Heart left ventricle (tissue), 16 donors: ENCODE measurements at regions not wholly inside any gene's neighbourhood (a gene's known extent, or its start where the extent isn't known, plus 50 kb on each side); places are given as distances from the start of the nearest gene placed in this dataset.
A peak's percentile ranks its signal among the peaks of the same experiment; 100 is the strongest.
"Not testable (repeated sequence)": the region's sequence is repeated elsewhere in the genome, so short reads cannot be mapped to it uniquely, and the experiment has no call there.

Experiments
- ATAC-seq, 4 donors: fragments of 200-7000 bp; cut with Tn5 transposase; one replicate each; pipeline ENCODE4 v1.9.1; 2020 to 2022; ENCODE audit warnings: moderate library complexity in 4 of 4, mild to moderate bottlenecking in 3 of 4, moderate number of reproducible peaks in 1 of 4
- DNase-seq, 5 donors: peaks; one replicate each; pipeline ENCODE4 v3.0.0-alpha.2; 2020
- H3K27ac ChIP-seq, 12 donors: fragments of 200-600 bp; sonication (generic) in 4 of 12; one replicate each; pipeline versions ENCODE4 v1.5.0 to v1.8.0; 2016 to 2022; ENCODE audit warnings: mild to moderate bottlenecking in 2 of 12
- H3K27me3 ChIP-seq, 9 donors: fragments of 200-600 bp; sonication (generic) in 2 of 9; one replicate each; pipeline versions ENCODE4 v1.5.1 to v1.8.0; 2016 to 2022; ENCODE audit warnings: mild to moderate bottlenecking in 3 of 9
- H3K36me3 ChIP-seq, 9 donors: fragments of 200-600 bp; sonication (generic) in 2 of 9; one replicate each; pipeline versions ENCODE4 v1.5.0 to v1.8.0; 2018 to 2022; ENCODE audit warnings: mild to moderate bottlenecking in 2 of 9
- H3K4me1 ChIP-seq, 12 donors: fragments of 200-600 bp; sonication (generic) in 4 of 12; one replicate each; pipeline versions ENCODE4 v1.5.0 to v1.8.0; 2016 to 2022; ENCODE audit warnings: mild to moderate bottlenecking in 3 of 12
- H3K4me3 ChIP-seq, 12 donors: fragments of 200-600 bp; sonication (generic) in 4 of 12; one replicate each; pipeline versions ENCODE4 v1.5.0 to v1.8.0; 2017 to 2022; ENCODE audit warnings: mild to moderate bottlenecking in 9 of 12, moderate library complexity in 4 of 12
- H3K9me3 ChIP-seq, 12 donors: fragments of 200-600 bp; sonication (generic) in 4 of 12; one replicate each; pipeline versions ENCODE4 v1.5.0 to v1.8.0; 2016 to 2022; ENCODE audit warnings: mild to moderate bottlenecking in 1 of 12
- POLR2A ChIP-seq, 2 donors: fragments of 450-650 bp; IDR thresholded peaks; one replicate each; pipeline ENCODE4 v1.6.1; 2017; ENCODE audit warnings: antibody characterized with exemption in 2 of 2, mild to moderate bottlenecking in 2 of 2, moderate library complexity in 2 of 2
- WGBS, 4 donors: extraction: QIAGEN DNeasy Blood & Tissue Kit in 2 of 4; methylation state at CpG; one replicate each; pipeline versions ENCODE4 v1.1.5 to v1.1.7; 2013 to 2018; 5-methylcytosine and 5-hydroxymethylcytosine counted together
- intact Hi-C, 10 donors: fragments of 100-400 bp; cut with DNase I; formaldehyde crosslinking; loops; one replicate each; pipeline versions ENCODE4 v1.11.1 to v1.14.2; 2022
- TF ChIP-seq, protein P1 (sequence below), 12 donors: fragments of 200-600 bp; sonication (generic) in 4 of 12; IDR thresholded peaks; one replicate each; pipeline versions ENCODE4 v1.5.0 to v1.8.0; 2018 to 2022; ENCODE audit warnings: antibody characterized with exemption in 12 of 12, mild to moderate bottlenecking in 5 of 12
- donor health status: ischemic (EF 13 %, LVEDD 7.1; RV severe dilation, severe dysfunction).
- donor health status: healthy with polysubstance abuse.
- donor health status: DM: no; HTN: yes; CAD: no.
- donor health status: DM: no; HTN: no; CAD: no.
- donor health status: ischemic (EF 25% LVEDD 6.9; RV normal size, moderate dysfunction).
- donor health status: ischemic (EF 25% LVEDD 5.7; RV mildly dilated, moderate dysfunction).
- donor health status: healthy.
- donor health status: DM: yes; HTN: yes; CAD: no.
- donor health status: ischemic (EF 35%, LVEDD 5.7; RV mildly dilated, moderate dysfunction).
- donor health status: nonischemic (EF 11% LVEDD 7.7; RV severe dilation, severe dysfunction).
- donor health status: DM: yes; HTN: yes; CAD: no.
- donor health status: PGD.
- donor health status: ischemic (EF 29% LVEDD 5.4; RV normal size, mild dysfunction).
- donor health status: nonischemic (EF 23%, LVEDD 6.1; RV moderate dilation, normal function).

DNA sequence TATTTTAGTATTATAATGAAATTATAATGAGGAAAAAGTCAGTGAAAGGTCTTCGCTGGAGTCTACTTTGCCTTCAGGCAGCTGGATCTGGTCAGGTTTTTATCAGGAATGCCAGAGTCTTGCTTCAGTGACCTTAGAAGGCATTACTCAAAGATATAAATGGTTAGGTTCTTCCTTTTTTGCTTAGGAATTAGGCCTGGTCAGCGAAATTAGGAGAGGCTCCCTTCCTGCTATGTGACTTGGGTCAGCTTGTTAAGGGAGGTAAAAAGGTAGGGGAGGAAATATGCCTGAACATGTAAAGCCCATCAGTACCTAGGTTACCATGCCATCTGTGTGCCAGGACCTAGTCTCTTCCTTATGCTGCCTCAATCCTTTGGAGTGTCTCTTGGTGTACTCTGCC lies 115.1 kb downstream of the OTOR start:
- Histone ChIP-seq H3K36me3 (no peaks in the 10 kb centered on the region), H3K4me1 (no peaks in the 10 kb centered on the region), H3K27ac (no peak overlapping the region), H3K9me3 (no peaks in the 10 kb centered on the region), H3K27me3 (no peaks in the 10 kb centered on the region), H3K4me3 (no peak overlapping the region)
- no peak for TF ChIP-seq POLR2A (IDR thresholded peaks at IDR 0.05)
- TF ChIP-seq, protein P1, sequence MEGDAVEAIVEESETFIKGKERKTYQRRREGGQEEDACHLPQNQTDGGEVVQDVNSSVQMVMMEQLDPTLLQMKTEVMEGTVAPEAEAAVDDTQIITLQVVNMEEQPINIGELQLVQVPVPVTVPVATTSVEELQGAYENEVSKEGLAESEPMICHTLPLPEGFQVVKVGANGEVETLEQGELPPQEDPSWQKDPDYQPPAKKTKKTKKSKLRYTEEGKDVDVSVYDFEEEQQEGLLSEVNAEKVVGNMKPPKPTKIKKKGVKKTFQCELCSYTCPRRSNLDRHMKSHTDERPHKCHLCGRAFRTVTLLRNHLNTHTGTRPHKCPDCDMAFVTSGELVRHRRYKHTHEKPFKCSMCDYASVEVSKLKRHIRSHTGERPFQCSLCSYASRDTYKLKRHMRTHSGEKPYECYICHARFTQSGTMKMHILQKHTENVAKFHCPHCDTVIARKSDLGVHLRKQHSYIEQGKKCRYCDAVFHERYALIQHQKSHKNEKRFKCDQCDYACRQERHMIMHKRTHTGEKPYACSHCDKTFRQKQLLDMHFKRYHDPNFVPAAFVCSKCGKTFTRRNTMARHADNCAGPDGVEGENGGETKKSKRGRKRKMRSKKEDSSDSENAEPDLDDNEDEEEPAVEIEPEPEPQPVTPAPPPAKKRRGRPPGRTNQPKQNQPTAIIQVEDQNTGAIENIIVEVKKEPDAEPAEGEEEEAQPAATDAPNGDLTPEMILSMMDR (IDR thresholded peaks at IDR 0.05) = no peak
- WGBS, 4 donors = 41 to 67% (median 62%) methylated on average over 2 of the region's 2 CpGs
- ATAC-seq (no peak), DNase-seq (no peak)
- intact Hi-C loops = no loop called here

DNA sequence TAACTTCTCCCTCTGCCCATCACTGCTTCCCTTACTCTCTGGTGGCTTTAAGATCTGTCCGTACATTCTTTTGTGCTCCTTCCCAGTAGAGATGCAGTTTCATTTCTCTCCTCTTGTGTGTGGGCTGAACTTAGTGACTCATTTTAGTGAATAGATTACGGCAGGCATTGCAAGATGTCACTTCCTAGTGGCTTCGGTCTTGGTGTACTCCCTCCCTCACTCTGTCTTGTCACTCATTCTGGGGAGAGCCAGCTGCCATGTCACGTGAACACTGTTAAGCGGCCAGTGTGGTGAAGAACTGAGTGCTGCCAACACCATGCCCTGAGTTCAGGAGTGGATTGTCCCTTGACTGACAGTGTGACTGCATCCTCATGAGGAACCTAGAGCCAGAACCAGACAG lies 115.9 kb downstream of the OTOR start:
- peak in 1 of 4 donors; percentile 66 for ATAC-seq
- H3K4me1 ChIP-seq = no peaks in the 10 kb centered on the region
- H3K36me3 ChIP-seq = no peaks in the 10 kb centered on the region
- H3K27ac ChIP-seq = no peak overlapping the region
- WGBS, 4 donors = 51 to 71% (median 61%) methylated on average over 5 of the region's 5 CpGs
- no peaks in the 10 kb centered on the region for H3K27me3 ChIP-seq
- intact Hi-C loops = no loop called here
- TF ChIP-seq, protein P1 (IDR thresholded peaks at IDR 0.05) = no peak
- no peak for TF ChIP-seq POLR2A (IDR thresholded peaks at IDR 0.05)
- H3K4me3 ChIP-seq = no peak overlapping the region
- H3K9me3 ChIP-seq = no peaks in the 10 kb centered on the region
- DNase-seq = peak in 1 of 5 donors; percentile 31

DNA sequence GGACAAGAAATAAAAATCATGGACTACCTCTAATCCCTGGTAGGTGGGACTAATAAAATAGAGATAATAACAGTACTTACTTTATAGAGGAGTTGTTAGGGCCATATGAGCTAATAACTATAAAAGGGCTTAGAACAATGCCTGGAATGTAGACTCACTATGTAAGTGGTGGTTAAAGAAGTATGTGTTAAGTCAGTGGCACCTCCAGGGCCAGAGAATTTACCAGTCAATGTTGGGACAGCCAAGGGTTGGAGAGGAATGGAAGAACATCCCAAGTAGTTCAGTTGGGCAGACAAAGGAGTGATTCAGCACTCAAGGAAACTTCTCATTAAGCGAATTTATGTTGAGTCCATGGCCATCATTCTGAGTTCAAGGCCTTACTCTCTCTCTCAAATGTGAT lies 116.8 kb downstream of the OTOR start:
- TF ChIP-seq POLR2A (IDR thresholded peaks at IDR 0.05) = no peak
- TF ChIP-seq, protein P1 (IDR thresholded peaks at IDR 0.05) = no peak
- Histone ChIP-seq H3K27ac (no peak overlapping the region), H3K36me3 (no peaks in the 10 kb centered on the region), H3K27me3 (no peaks in the 10 kb centered on the region), H3K9me3 (no peaks in the 10 kb centered on the region), H3K4me1 (no peaks in the 10 kb centered on the region), H3K4me3 (no peak overlapping the region)
- intact Hi-C loops = no loop called here
- no peak for ATAC-seq
- 53 to 63% (median 60%) methylated on average over 1 of the region's 1 CpG for WGBS, 4 donors
- DNase-seq = no peak

DNA sequence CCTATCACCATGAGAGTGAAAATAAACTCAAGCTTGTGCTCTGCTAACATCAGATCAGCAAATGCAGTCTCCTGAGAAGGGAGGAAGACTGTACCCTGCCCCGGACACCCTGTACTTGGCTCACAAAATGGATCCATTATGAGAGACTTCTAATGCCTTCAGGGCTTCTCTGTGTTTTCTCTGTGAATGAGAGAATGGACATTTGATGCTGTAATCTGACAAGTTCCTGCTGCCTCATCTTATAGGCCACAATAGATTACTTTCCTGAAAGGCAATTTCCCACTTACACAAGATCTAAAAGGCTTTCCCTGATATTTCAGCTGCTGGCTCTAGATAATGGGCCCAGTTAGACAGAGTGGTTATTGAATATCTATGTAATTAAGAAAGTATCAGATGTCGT lies 117.2 kb downstream of the OTOR start:
- no peaks in the 10 kb centered on the region for H3K36me3 ChIP-seq
- TF ChIP-seq POLR2A (IDR thresholded peaks at IDR 0.05) = no peak
- TF ChIP-seq, protein P1 (IDR thresholded peaks at IDR 0.05) = no peak
- H3K4me3 ChIP-seq = no peak overlapping the region
- ATAC-seq = no peak
- H3K9me3 ChIP-seq = no peaks in the 10 kb centered on the region
- no peaks in the 10 kb centered on the region for H3K27me3 ChIP-seq
- intact Hi-C loops = no loop called here
- WGBS, 4 donors = 65 to 77% (median 74%) methylated on average over 2 of the region's 2 CpGs
- no peak for DNase-seq
- no peaks in the 10 kb centered on the region for H3K4me1 ChIP-seq
- H3K27ac ChIP-seq = no peak overlapping the region

DNA sequence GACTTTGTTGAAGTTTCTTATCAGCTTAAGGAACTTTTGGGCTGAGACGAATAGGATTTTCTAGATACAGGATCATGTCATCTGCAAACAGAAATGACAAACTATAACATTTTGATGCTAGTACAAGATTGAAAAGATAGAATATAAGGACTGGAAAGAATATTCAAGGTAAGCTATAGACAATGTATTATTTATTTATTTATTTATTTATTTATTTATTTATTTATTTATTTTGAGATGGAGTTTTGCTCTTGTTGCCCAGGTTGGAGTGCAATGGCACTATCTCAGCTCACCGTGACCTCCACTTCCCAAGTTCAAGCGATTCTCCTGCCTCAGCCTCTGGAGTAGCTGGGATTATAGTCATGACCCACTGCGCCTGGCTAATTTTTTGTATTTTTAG lies 125.0 kb downstream of the OTOR start:
- ATAC-seq, H3K9me3 ChIP-seq, H3K27me3 ChIP-seq, H3K4me1 ChIP-seq, H3K36me3 ChIP-seq, intact Hi-C loops, H3K27ac ChIP-seq, DNase-seq, H3K4me3 ChIP-seq: not testable (repeated sequence)
- WGBS, 4 donors = 92 to 97% (median 95%) methylated on average over 4 of the region's 4 CpGs
